HepG2 (cell line): ENCODE measurements at regions not wholly inside any gene's neighbourhood (a gene's known extent, or its start where the extent isn't known, plus 50 kb on each side); places are given as distances from the start of the nearest gene placed in this dataset.
"Not testable (repeated sequence)": the region's sequence is repeated elsewhere in the genome, so short reads cannot be mapped to it uniquely, and the experiment has no call there.

Source experiments
- ATAC-seq: fragments of 200-7000 bp; cut with Tn5 transposase; 3 replicates; pipeline ENCODE4 v1.9.1; 2020; ENCODE audit warnings: mild to moderate bottlenecking, moderate library complexity
- BruUV-seq: library from RNA; stranded (reverse); fragments of 400-500 nt; replicated peaks from 2 replicates; lab custom pipeline; 2021; lab: Mats Ljungman, UMichigan
- CTCF ChIA-PET: fragments of 300-600 bp; formaldehyde crosslinking; extraction: SDS; loops from one replicate; lab custom pipeline; 2021; ENCODE audit warnings: low total read pairs, inconsistent platforms, low intra/inter-chr PET ratio; lab: Yijun Ruan, JAX
- POLR2A ChIA-PET: fragments of 350-600 bp; sonication (Branson Sonifier 250); formaldehyde crosslinking; loops from one replicate; lab custom pipeline; 2020; ENCODE audit warnings: antibody characterized with exemption, inconsistent platforms; lab: Yijun Ruan, JAX
- DNase-seq: peaks from one replicate; pipeline ENCODE4 v3.0.0-alpha.2; 2015; ENCODE audit warnings: low spot score
- FAIRE-seq: peaks from 3 replicates; lab custom pipeline; 2011; peaks lifted over from hg19 to GRCh38; lab: Jason Lieb, UNC
- H2AFZ ChIP-seq: one replicate; pipeline ENCODE4 v1.6.1; 2011; ENCODE audit warnings: low read length, inconsistent platforms
- H3K27ac ChIP-seq: fragments of 300-600 bp; 3 replicates; pipeline ENCODE4 v1.8.0; 2011; ENCODE audit warnings: mixed run types, mild to moderate bottlenecking, mixed read lengths, low read length, inconsistent platforms; ENCODE audit not compliant: insufficient read depth; ENCODE audit errors: extremely low read length
- H3K27me3 ChIP-seq, 2 experiments: fragments of 200-600 bp in 1 of 2; 2 replicates in 1 of 2; 3 replicates in 1 of 2; pipeline versions ENCODE4 v1.6.0 to v1.8.0; 2011; ENCODE audit warnings: low read length in 2 of 2, mild to moderate bottlenecking in 2 of 2, moderate library complexity in 2 of 2, inconsistent platforms in 1 of 2; ENCODE audit not compliant: insufficient read depth in 2 of 2, control insufficient read depth in 1 of 2
- H3K36me3 ChIP-seq, 2 experiments: fragments of 200-600 bp in 1 of 2; replicated peaks in 1 of 2; 2 replicates in 1 of 2; 3 replicates in 1 of 2; pipeline versions ENCODE4 v1.5.1 to v1.8.0; 2011; ENCODE audit warnings: low read length in 2 of 2, inconsistent platforms in 1 of 2; ENCODE audit not compliant: insufficient read depth in 2 of 2, control insufficient read depth in 1 of 2
- H3K4me1 ChIP-seq: 2 replicates; pipeline ENCODE4 v1.5.1; 2012; ENCODE audit warnings: low read length, inconsistent platforms; ENCODE audit not compliant: insufficient read depth
- H3K4me2 ChIP-seq: 2 replicates; pipeline ENCODE4 v1.6.0; 2011; ENCODE audit warnings: low read depth, low read length, inconsistent platforms
- H3K4me3 ChIP-seq, 3 experiments: fragments of 200-600 bp in 1 of 3; sonication (generic), shearing (Covaris generic) in 1 of 3; replicated peaks in 1 of 3; 2 replicates each; pipeline ENCODE4 v1.5.1; 2011 to 2016; ENCODE audit warnings: low read length in 3 of 3, inconsistent platforms in 2 of 3, low read depth in 2 of 3, mild to moderate bottlenecking in 2 of 3, control low read depth in 1 of 3, mixed read lengths in 1 of 3; ENCODE audit not compliant: insufficient read depth in 1 of 3
- H3K79me2 ChIP-seq: one replicate; pipeline ENCODE4 v1.6.1; 2011; ENCODE audit warnings: low read length, inconsistent platforms; ENCODE audit not compliant: insufficient read depth
- H3K9ac ChIP-seq: 2 replicates; pipeline ENCODE4 v1.6.0; 2011; ENCODE audit warnings: mild to moderate bottlenecking, low read depth, low read length, inconsistent platforms; ENCODE audit not compliant: insufficient read depth
- H3K9me3 ChIP-seq: 2 replicates; pipeline ENCODE4 v1.5.1; 2012; ENCODE audit warnings: mild to moderate bottlenecking, low read length
- H4K20me1 ChIP-seq: 2 replicates; pipeline ENCODE4 v1.6.0; 2011; ENCODE audit warnings: inconsistent platforms, mild to moderate bottlenecking, low read length, moderate library complexity; ENCODE audit not compliant: insufficient read depth
- AGO1 ChIP-seq: fragments of 200-400 bp; formaldehyde crosslinking; IDR thresholded peaks from 2 replicates; pipeline ENCODE4 v1.6.1; 2017; ENCODE audit warnings: mild to moderate bottlenecking, low read depth, low read length, moderate library complexity; ENCODE audit not compliant: poor library complexity, severe bottlenecking
- BRD4 ChIP-seq: sonication (generic); formaldehyde crosslinking; IDR thresholded peaks from 2 replicates; pipeline ENCODE4 v1.4.0; 2020; ENCODE audit warnings: missing genetic modification reagents
- KMT2B ChIP-seq: IDR thresholded peaks from 2 replicates; pipeline ENCODE4 v1.6.1; 2016; ENCODE audit warnings: missing genetic modification reagents, missing compliant biosample characterization
- NFYC ChIP-seq: IDR thresholded peaks from 2 replicates; pipeline ENCODE4 v1.6.1; 2016; ENCODE audit warnings: missing genetic modification reagents, missing compliant biosample characterization
- PTBP1 ChIP-seq: fragments of 200-400 bp; formaldehyde crosslinking; IDR thresholded peaks from 2 replicates; pipeline ENCODE4 v1.6.1; 2018; ENCODE audit warnings: low read length, low read depth; ENCODE audit not compliant: poor library complexity, severe bottlenecking
- RNF2 ChIP-seq: fragments of 450-650 bp; conservative IDR thresholded peaks from 2 replicates; pipeline ENCODE4 v1.6.1; 2016; ENCODE audit warnings: low read depth
- THAP11 ChIP-seq: IDR thresholded peaks from 2 replicates; pipeline ENCODE4 v1.6.1; 2016; ENCODE audit warnings: missing biosample characterization, missing genetic modification reagents
- ZNF430 ChIP-seq: sonication (generic); formaldehyde crosslinking; IDR thresholded peaks from 2 replicates; pipeline ENCODE4 v1.9.0; 2021; ENCODE audit warnings: mild to moderate bottlenecking, missing genetic modification reagents
- ZNF567 ChIP-seq: sonication (generic); formaldehyde crosslinking; IDR thresholded peaks from 2 replicates; pipeline ENCODE4 v1.8.1; 2023; ENCODE audit warnings: mild to moderate bottlenecking, missing genetic modification reagents, borderline replicate concordance
- WGBS: methylation state at CpG from one replicate; pipeline ENCODE4 v1.1.6; 2017; ENCODE audit warnings: low lambda C conversion rate; 5-methylcytosine and 5-hydroxymethylcytosine counted together
- in situ Hi-C: cut with HindIII; loops from 2 replicates; pipeline ENCODE4 v1.10.0; 2017; ENCODE audit warnings: low pct_unique_long_range_greater_than_20kb; ENCODE audit not compliant: extremely low pct_ligation_motif_present
- intact Hi-C: fragments of 100-400 bp; cut with micrococcal nuclease; formaldehyde crosslinking; loops from one replicate; pipeline ENCODE4 v1.10.0; 2022; ENCODE audit not compliant: unreplicated experiment

DNA sequence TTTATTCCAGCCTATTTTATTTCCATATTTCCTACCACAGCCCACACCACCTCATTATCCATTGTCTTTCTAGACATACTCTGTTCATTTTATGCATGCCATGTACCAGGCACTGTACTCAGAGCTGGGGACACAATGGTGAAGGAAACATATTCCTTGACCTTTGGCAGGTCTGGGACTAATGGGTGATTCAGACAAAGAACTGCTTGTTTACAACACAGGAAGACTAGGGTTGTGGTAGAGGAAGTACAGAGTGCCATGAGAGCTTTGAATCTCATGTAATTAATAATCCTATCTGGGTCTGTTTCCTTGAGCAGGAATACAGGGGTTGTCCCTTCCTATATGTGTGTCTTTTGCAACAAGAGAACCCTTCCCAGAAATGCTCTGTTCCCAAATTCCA lies 75.1 kb upstream of the NUDT10 start:
- TF ChIP-seq THAP11 (CRISPR knock-in tag), result no peak
- no peak for TF ChIP-seq NFYC (CRISPR knock-in tag)
- TF ChIP-seq PTBP1, result no peak
- TF ChIP-seq ZNF430, result no peak
- TF ChIP-seq KMT2B (CRISPR knock-in tag), result no peak
- TF ChIP-seq ZNF567, result no peak
- TF ChIP-seq AGO1, result no peak
- TF ChIP-seq RNF2, result no peak
- TF ChIP-seq BRD4 (CRISPR knock-in tag), result no peak
- Histone ChIP-seq H3K36me3 (no peaks in the 10 kb centered on the region), H3K4me3 (no peak overlapping the region), H3K79me2 (no peaks in the 10 kb centered on the region), H3K9me3 (no peaks in the 10 kb centered on the region), H3K27ac (no peak overlapping the region), H3K9ac (no peak overlapping the region), H3K4me2 (no peak overlapping the region), H3K4me1 (no peaks in the 10 kb centered on the region), H3K27me3 (no peaks in the 10 kb centered on the region), H2AFZ (no peak overlapping the region), H4K20me1 (no peaks in the 10 kb centered on the region)
- intact Hi-C loops (no loop called here), in situ Hi-C loops (no loop called here)
- DNase-seq (no peak), ATAC-seq (no peak), FAIRE-seq (no peak)
- ChIA-PET CTCF (no interaction called here), POLR2A (no interaction called here)
- no TSS peak for BruUV-seq

DNA sequence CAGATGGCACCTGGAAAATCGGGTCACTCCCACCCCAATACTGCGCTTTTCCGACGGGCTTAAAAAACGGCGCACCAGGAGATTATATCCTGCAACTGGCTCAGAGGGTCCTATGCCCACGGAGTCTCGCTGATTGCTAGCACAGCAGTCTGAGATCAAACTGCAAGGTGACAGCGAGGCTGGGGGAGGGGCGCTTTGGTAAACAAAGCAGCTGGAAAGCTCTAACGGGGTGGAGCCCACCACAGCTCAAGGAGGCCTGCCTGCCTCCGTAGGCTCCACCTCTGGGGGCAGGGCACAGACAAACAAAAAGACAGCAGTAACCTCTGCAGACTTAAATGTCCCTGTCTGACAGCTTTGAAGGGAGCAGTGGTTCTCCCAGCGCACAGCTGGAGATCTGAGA lies 70.4 kb upstream of the NUDT10 start:
- H3K9me3 ChIP-seq, H3K27me3 ChIP-seq, H3K79me2 ChIP-seq, H3K4me3 ChIP-seq, H3K27ac ChIP-seq, CTCF ChIA-PET, H2AFZ ChIP-seq, DNase-seq, in situ Hi-C loops, FAIRE-seq, H3K36me3 ChIP-seq, H3K4me2 ChIP-seq, H3K4me1 ChIP-seq, H3K9ac ChIP-seq, ATAC-seq, POLR2A ChIA-PET, intact Hi-C loops, BruUV-seq, H4K20me1 ChIP-seq: not testable (repeated sequence)
- WGBS, result 0% methylated on average over 2 of the region's 13 CpGs
